HCT116 (cell line): ENCODE measurements at regions not wholly inside any gene's neighbourhood (a gene's known extent, or its start where the extent isn't known, plus 50 kb on each side); places are given as distances from the start of the nearest gene placed in this dataset.

Experiments used
- EZH2 ChIP-seq: fragments of 200-600 bp; sonication (generic); IDR thresholded peaks from 2 replicates; pipeline ENCODE4 v1.6.1; 2017; ENCODE audit warnings: antibody characterized with exemption, mixed run types
- RAD21 ChIP-seq: IDR thresholded peaks from 2 replicates; pipeline ENCODE4 v1.6.1; 2012; ENCODE audit warnings: low read depth, mild to moderate bottlenecking
- ZFX ChIP-seq: fragments of 450-650 bp; IDR thresholded peaks from 2 replicates; pipeline ENCODE4 v1.6.1; 2017

- no peak for TF ChIP-seq RAD21
- TF ChIP-seq ZFX, result no peak
- TF ChIP-seq EZH2, result no peak
Observed at GRCh38 chr3:72306800-72307341, 521.9 kb upstream of the PROK2 start.
